ENCODE measurements at regions not wholly inside any gene's neighbourhood (a gene's known extent, or its start where the extent isn't known, plus 50 kb on each side); places are given as distances from the start of the nearest gene placed in this dataset.

GRCh38 chr11:69924308-69925161 lies 105.3 kb upstream of the FGF3 start:
- in situ Hi-C loops (cut with MboI; ENCODE audit: low sequenced_read_pairs), result loop anchor here (10.0 to 25.0 kb wide), 2 partner anchors 270 to 563 kb away; no protein-coding TSS in a partner anchor

- in situ Hi-C loops (cut with MboI; ENCODE audit: low sequenced_read_pairs), result loop anchor here (10.0 kb wide), 1 partner anchor 269 kb away; no protein-coding TSS in a partner anchor
Measured at GRCh38 chr11:69925366-69926196, 106.4 kb upstream of the FGF3 start.

GRCh38 chr11:69926376-69927050 lies 107.3 kb upstream of the FGF3 start:
- in situ Hi-C loops (cut with MboI; ENCODE audit: low sequenced_read_pairs), result loop anchor here (10.0 kb wide), 1 partner anchor 268 kb away; no protein-coding TSS in a partner anchor

DNA sequence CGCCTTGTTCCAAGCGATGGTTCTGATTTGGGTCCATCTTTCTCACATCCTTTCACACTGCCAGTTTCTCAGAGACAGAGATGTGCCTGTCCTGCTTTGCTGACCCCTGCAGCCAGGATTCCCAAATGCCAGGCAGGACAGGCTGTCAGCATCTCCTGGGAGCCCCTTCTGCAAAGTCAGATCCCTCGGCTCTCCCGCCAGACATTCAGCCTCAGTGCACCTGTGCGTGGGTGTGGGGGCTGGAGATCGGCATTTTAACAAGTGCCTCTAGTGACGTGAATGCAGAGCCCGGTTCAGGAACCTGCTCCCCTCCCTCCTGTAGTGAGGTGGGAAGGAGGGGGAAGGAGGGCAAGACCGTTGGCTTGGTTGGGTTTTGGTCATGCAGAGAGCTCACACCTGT lies 108.9 kb upstream of the FGF3 start:
- in situ Hi-C loops (cut with MboI; ENCODE audit: low sequenced_read_pairs), result loop anchor here (10.0 kb wide), 1 partner anchor 267 kb away; no protein-coding TSS in a partner anchor

- in situ Hi-C loops (cut with MboI; ENCODE audit: low sequenced_read_pairs), result loop anchor here (10.0 kb wide), 1 partner anchor 266 kb away; no protein-coding TSS in a partner anchor
Measured at GRCh38 chr11:69928975-69929374, 109.8 kb upstream of the FGF3 start.

DNA sequence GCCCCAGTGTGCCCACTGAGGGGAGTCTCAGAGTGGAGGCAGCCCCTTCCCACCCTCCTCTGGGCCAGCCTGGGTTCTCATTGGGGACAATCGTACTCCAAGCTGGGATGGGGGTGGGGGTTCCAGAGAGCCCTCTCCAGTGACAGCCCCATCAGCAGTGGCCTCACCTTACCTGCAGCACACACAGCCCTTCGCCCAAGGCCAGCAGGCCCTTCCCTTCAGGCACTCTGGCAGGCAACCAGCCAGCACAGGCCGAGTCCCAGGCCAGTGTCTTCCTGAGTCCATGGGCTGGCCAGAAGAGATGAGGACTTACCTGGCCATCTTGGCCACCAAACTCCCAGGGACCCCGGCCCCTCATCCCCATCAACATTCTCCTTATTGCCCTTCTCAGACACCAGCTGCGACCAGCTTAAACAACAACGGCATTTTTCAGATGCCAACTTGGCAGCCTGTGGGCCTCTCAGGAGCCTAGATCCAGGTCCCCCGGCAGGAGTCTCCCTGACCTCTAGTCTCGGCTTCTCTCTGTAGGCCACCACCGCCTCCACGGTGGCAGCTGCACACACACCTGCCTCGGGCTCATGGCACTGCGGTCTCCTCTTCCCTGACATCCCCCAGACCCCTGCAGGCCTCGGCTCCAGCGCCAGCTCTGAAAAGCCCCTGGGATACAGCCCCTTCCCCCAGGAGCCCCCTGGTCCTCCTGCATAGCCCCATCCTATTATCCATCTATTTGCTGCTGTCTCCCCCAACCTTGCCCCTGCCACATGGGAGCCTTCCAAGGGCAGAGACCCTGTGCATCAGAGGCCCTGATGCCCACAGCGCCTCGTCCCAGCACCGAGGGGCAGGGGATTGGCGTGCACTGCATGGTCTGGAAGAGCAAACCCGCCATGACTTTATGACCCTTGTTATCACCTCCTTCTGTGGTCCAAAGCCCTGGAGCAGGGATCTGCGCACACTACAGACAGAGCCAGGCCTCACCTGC lies 111.2 kb upstream of the FGF3 start:
- in situ Hi-C loops (cut with MboI; ENCODE audit: low sequenced_read_pairs), result no loop called here

- in situ Hi-C loops (cut with MboI; ENCODE audit: low sequenced_read_pairs), result no loop called here
Measured at GRCh38 chr11:69931060-69931910, 112.1 kb upstream of the FGF3 start.

GRCh38 chr11:69931994-69932910 lies 113.0 kb upstream of the FGF3 start:
- in situ Hi-C loops (cut with MboI; ENCODE audit: low sequenced_read_pairs), result no loop called here

DNA sequence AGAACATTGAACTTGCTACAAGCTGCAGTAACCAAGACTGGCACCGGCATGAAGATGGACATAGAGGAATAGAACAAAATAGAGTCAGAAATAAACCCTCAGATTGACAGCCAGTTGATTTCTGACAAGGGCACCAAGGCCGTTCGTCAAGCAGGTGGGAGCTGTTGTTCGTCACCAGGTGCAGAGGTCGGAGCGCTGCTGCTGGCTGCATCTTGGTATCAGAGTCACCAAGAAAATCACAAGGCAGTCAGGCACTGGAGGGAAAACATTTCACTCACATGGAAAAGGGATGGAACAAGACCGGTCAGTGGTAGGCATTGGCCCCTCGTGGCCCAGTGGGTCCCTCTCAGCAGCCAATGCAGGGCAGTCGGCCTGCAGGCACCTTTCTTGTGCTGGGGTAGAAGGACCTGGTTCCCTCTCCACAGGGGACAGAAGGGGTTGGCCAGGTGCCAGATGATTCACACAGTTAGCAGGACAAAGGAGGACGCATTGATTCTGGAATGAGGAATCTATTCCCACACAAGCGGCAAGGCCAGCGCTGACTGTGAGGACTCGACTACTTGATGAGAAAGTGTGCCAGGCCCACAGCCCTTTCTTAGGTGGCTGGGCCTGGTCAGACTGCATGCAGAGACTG lies 115.8 kb upstream of the FGF3 start:
- in situ Hi-C loops (cut with MboI; ENCODE audit: low sequenced_read_pairs), result no loop called here

GRCh38 chr11:69935941-69936505 lies 116.8 kb upstream of the FGF3 start:
- in situ Hi-C loops (cut with MboI; ENCODE audit: low sequenced_read_pairs), result no loop called here

GRCh38 chr11:69936771-69937170 lies 117.6 kb upstream of the FGF3 start:
- in situ Hi-C loops (cut with MboI; ENCODE audit: low sequenced_read_pairs), result no loop called here

- in situ Hi-C loops (cut with MboI; ENCODE audit: low sequenced_read_pairs), result no loop called here
Measured at GRCh38 chr11:69938206-69938605, 119.0 kb upstream of the FGF3 start.

DNA sequence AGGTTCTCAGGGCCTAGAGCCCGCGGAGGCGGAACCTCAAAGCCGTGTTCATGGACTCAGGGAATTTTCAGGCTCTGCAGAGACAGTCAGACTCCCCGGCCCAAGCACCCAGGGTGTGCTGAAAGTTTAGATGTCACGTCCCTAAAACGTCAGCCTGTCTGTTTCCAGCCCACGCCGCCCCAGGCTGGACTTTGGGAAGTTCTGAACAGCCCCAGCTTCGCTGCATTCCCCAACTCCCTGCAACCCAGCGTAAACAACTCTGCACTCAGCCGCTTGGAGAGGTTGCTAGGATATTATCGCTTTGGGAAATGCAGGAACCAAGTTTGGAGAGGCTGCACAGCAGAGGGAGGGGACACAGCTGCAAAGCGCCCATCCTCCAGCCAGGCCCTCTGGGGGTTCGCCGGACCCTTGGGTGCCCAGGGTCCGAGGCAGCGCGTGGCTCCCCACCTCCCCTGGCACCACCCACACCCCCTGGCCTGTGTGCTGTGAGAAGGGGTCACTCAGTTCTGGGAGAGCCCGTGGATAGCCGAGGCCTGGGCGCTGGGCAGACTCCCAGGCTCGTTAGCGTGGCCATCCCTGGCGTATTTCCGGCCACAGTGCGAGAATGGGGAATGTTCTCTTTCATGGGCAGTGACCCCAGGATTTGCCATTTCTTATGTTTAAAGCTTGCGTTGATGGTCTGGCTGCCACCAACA lies 120.5 kb upstream of the FGF3 start:
- in situ Hi-C loops (cut with MboI; ENCODE audit: low sequenced_read_pairs), result no loop called here

- in situ Hi-C loops (cut with MboI; ENCODE audit: low sequenced_read_pairs), result no loop called here
Measured at GRCh38 chr11:69940246-69940610, 121.0 kb upstream of the FGF3 start.

DNA sequence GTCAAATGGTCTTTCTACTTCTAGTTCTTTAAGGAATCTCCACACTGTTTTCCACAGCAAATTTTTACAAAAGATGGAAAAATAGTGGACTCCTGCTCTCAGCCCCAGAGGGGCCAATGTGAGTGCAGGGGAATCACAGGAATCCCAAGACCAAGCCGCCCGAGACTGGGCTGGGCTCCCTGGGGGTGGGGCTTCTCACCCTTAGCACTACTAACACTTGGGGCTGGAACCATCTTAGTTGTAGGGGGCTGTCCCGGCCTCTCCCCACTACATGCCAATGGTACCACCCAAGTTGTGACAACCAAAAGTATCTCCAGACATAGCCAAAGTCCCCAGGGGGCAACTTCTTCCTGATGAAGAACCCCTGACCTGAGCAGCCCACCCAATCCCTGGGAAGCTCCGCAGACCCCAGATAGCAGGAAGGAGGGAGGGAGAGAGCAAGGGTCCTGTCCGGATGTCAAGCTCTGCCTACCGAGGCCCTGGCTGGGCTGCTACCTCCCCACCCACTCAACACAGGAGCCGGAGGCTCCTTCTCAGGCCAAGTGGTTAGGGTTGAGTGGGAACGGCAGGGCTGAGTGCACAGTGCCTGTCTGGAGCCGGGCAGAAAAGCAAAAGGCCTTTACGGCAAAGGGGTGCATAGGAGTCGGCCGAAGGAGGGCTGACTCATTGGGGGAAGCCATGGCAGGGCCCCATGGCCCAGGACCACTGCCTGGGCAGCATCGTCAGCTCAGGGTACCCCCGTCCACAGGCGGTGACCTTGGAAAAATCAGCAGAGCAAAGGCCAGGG lies 122.5 kb upstream of the FGF3 start:
- in situ Hi-C loops (cut with MboI; ENCODE audit: low sequenced_read_pairs), result no loop called here

DNA sequence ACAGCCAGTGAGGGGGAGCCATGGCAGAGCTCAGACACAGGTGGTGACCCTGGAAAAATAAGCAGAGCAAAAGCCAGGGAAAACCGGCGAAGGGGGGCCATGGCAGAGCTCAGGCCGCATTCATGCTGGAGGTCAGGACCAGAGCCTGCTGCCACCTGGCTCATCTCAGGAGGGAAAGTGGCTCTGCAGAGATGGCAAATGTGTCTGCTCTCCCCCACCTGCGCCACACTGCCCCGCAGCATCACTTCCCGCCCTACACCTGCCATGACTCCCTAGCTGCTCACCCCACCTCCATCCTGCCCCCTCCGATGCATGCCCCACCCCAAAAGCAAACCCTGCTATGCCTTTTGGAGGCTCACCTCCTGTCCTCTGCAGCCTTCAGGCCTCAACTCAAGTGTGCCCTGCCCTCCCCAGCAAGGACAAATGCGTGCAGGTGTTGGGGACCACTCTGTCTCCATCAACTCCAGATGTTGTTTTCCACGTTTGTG lies 123.2 kb upstream of the FGF3 start:
- in situ Hi-C loops (cut with MboI; ENCODE audit: low sequenced_read_pairs), result no loop called here

All from HL-60/S4 (cell line).